HEK293T (cell line): ENCODE measurements at regions not wholly inside any gene's neighbourhood (a gene's known extent, or its start where the extent isn't known, plus 50 kb on each side); places are given as distances from the start of the nearest gene placed in this dataset.

Experiments used
- FOXM1 ChIP-seq: fragments of 450-650 bp; IDR thresholded peaks from 2 replicates; pipeline ENCODE4 v1.6.1; 2017; ENCODE audit warnings: mild to moderate bottlenecking, borderline replicate concordance
- SP1 ChIP-seq: fragments of 450-650 bp; IDR thresholded peaks from 2 replicates; pipeline ENCODE4 v1.6.1; 2017

DNA sequence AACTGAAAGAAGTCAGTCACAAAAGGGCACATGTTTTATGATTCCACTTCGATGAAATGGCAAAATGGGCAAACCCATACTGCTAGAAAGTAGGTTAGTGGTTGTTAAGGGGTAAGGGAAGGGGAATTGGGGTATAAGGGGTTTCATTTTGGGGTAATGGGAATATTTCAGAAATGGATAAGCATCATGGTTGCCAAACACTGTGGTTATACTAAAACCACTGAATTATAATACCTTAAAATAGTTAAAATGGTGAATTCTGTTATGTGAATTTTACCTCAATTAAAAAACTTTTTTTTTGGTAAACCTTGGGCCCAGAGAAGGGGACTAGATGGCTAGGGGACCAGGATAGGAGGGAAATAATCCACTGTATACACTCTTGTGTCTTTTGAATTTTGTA is 52.3 kb upstream of the BHLHE40 start:
- TF ChIP-seq FOXM1 (no peak), SP1 (no peak)
